ENCODE measurements at regions not wholly inside any gene's neighbourhood (a gene's known extent, or its start where the extent isn't known, plus 50 kb on each side); places are given as distances from the start of the nearest gene placed in this dataset.
A peak's percentile ranks its signal among the peaks of the same experiment; 100 is the strongest.

DNA sequence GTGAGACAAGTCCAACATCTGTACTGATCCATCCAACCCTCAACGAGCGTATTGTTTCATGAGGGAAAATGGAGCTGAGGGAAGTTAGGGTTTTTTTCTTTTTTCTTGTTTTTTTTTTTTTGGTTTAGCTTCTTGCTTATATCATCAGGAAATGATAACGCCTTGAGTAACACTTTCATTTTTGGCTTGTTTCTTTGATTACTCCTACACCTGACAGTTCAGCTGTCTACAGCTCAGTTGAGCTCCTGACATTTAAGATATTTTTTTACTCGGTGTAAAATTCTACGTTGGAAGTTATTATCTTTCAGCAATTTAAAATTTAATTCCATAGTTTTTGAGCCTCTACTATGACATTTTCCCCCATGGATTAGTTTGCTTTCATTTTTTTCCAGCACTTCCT lies 691.0 kb upstream of the HTR2C start:
- H3K4me3 ChIP-seq (ENCODE audit: low read depth, low read length), result no peak overlapping the region
- no peak for DNase-seq (ENCODE audit: low read depth)
- TF ChIP-seq, protein P1, sequence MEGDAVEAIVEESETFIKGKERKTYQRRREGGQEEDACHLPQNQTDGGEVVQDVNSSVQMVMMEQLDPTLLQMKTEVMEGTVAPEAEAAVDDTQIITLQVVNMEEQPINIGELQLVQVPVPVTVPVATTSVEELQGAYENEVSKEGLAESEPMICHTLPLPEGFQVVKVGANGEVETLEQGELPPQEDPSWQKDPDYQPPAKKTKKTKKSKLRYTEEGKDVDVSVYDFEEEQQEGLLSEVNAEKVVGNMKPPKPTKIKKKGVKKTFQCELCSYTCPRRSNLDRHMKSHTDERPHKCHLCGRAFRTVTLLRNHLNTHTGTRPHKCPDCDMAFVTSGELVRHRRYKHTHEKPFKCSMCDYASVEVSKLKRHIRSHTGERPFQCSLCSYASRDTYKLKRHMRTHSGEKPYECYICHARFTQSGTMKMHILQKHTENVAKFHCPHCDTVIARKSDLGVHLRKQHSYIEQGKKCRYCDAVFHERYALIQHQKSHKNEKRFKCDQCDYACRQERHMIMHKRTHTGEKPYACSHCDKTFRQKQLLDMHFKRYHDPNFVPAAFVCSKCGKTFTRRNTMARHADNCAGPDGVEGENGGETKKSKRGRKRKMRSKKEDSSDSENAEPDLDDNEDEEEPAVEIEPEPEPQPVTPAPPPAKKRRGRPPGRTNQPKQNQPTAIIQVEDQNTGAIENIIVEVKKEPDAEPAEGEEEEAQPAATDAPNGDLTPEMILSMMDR (IDR thresholded peaks at IDR 0.05; ENCODE audit: insufficient read depth, low read depth, low read length), result no peak

DNA sequence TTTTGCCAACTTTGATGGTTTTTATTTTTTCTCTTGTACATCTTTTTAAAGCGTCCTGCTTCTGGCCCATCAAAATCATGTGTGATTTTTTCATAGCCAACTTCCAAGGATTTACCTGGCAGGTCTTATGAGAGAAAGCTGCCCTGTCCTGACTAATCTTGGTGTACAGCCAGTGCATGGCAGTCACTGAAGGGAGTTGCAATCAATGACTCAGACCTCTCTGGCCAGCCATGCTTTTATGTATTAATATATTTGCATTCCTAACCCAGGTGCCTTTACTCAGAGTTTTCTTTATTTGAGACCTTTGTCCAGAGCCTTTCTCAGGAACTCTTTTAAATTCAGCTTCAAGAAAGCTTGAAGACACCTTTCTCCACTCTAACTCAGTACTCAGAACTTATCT lies 691.5 kb upstream of the HTR2C start:
- TF ChIP-seq, protein P1 (IDR thresholded peaks at IDR 0.05; ENCODE audit: insufficient read depth, low read depth, low read length), result no peak
- DNase-seq (ENCODE audit: low read depth), result no peak

GRCh38 chrX:113873056-113873455 lies 710.8 kb upstream of the HTR2C start:
- H3K4me3 ChIP-seq (ENCODE audit: low read depth, low read length), result no peak overlapping the region
- TF ChIP-seq, protein P1 (IDR thresholded peaks at IDR 0.05; ENCODE audit: insufficient read depth, low read depth, low read length), result no peak
- DNase-seq (ENCODE audit: low read depth), result no peak

More for the DNA sequence above, 691.5 kb upstream of the HTR2C start:
- no peak overlapping the region for H3K4me3 ChIP-seq (ENCODE audit: low read depth, low read length)

- no peak overlapping the region for H3K4me3 ChIP-seq (ENCODE audit: low read depth, low read length)
- TF ChIP-seq, protein P1 (IDR thresholded peaks at IDR 0.05; ENCODE audit: insufficient read depth, low read depth, low read length), result no peak
- peak; percentile 34 for DNase-seq (ENCODE audit: low read depth)
Measured at GRCh38 chrX:113868711-113869110, 715.2 kb upstream of the HTR2C start.

DNA sequence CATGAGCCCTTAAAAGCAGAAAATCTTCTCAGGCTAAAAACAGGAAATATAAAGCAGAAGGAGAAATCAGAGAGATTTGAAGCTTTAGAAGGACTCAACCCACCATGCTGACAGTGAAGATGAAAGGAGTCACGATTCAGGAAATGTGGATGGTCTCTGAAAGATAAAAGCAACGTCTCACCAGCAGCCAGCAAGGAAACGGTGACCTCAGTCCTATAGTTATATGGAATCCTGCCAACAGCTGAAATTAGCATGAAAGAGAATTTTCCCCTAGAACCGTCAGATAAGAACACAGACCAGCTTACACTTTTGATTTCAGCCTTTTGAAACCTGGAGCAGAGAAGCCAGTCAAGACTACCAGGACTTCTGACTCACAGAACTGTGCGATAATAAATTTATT lies 715.7 kb upstream of the HTR2C start:
- TF ChIP-seq, protein P1 (IDR thresholded peaks at IDR 0.05; ENCODE audit: insufficient read depth, low read depth, low read length), result no peak
- H3K4me3 ChIP-seq (ENCODE audit: low read depth, low read length), result no peak overlapping the region
- DNase-seq (ENCODE audit: low read depth), result peak; percentile 13

DNA sequence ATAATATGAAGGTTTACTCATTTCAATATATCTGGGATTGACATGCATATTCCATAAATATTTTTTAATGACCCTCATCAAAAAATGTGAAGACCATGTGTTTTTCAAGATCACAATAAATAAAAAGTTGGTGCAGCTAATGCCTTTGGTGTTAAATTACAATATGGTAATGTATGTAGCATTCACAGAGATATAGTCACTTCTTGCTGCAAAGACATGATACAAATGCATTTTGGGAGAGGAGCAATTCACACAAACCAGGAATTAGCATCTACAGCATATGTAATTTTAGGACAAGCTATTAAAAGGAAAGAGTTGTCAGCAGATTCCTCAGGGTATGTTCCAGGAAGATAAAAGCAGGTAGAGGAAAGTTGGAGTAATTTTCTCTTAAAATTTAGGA lies 734.5 kb upstream of the HTR2C start:
- no peak for DNase-seq (ENCODE audit: low read depth)
- no peak overlapping the region for H3K4me3 ChIP-seq (ENCODE audit: low read depth, low read length)
- TF ChIP-seq, protein P1 (IDR thresholded peaks at IDR 0.05; ENCODE audit: insufficient read depth, low read depth, low read length), result no peak
